ENCODE measurements at regions not wholly inside any gene's neighbourhood (a gene's known extent, or its start where the extent isn't known, plus 50 kb on each side); places are given as distances from the start of the nearest gene placed in this dataset.

DNA sequence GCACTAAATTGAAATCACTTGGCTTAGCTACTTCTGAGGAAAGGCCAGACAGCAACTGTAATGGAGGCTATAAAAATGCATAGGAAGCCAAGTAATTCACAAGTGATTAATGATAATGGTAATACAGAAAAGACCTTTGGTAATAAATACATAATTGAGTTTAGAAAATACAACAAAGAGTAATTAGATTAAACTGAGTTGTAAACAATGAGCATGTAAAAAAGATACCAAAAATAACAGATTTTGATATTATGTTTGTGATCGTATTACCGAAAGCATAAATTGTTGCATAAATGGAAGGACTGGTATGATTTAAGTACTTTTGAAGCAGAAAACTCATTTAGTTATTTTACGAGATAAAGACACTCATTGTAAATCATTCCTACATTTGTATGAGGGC lies 556.7 kb upstream of the TMPRSS15 start:
- TF ChIP-seq, protein P1, sequence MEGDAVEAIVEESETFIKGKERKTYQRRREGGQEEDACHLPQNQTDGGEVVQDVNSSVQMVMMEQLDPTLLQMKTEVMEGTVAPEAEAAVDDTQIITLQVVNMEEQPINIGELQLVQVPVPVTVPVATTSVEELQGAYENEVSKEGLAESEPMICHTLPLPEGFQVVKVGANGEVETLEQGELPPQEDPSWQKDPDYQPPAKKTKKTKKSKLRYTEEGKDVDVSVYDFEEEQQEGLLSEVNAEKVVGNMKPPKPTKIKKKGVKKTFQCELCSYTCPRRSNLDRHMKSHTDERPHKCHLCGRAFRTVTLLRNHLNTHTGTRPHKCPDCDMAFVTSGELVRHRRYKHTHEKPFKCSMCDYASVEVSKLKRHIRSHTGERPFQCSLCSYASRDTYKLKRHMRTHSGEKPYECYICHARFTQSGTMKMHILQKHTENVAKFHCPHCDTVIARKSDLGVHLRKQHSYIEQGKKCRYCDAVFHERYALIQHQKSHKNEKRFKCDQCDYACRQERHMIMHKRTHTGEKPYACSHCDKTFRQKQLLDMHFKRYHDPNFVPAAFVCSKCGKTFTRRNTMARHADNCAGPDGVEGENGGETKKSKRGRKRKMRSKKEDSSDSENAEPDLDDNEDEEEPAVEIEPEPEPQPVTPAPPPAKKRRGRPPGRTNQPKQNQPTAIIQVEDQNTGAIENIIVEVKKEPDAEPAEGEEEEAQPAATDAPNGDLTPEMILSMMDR (IDR thresholded peaks at IDR 0.05) = no peak
- no peak for TF ChIP-seq POLR2A (IDR thresholded peaks at IDR 0.05)

All from heart left ventricle (tissue), 13 donors.